D721Med (cell line): ENCODE measurements at regions not wholly inside any gene's neighbourhood (a gene's known extent, or its start where the extent isn't known, plus 50 kb on each side); places are given as distances from the start of the nearest gene placed in this dataset.

ENCODE experiments used
- DNase-seq: peaks from one replicate; pipeline ENCODE4 v3.0.0; 2011; ENCODE audit warnings: low spot score; ENCODE audit not compliant: insufficient read length
- FAIRE-seq: peaks from 2 replicates; lab custom pipeline; 2011; peaks lifted over from hg19 to GRCh38; lab: Jason Lieb, UNC
- TF ChIP-seq, protein P1 (sequence below): IDR thresholded peaks from 2 replicates; pipeline ENCODE4 v1.5.1; 2012; ENCODE audit warnings: mild to moderate bottlenecking, control low read depth; ENCODE audit not compliant: insufficient read depth; ENCODE audit errors: missing control alignments

DNA sequence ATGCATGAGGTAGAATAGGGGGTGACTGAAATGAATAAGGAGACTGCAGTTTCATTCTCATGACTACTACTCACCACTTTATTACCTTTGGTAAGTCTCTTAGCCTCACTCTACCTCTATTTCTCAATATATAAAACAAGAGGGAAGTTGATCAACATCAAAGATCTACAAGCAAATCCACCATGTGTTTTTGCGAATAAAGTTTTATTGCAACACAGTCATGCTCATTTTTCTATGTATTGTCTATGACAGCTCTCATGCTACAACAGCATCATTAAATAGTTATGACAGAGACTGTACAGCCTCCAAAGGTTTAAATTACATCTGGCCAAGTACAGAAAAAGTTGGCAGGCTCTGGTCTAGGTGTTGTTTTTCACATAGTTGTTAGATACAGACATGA, 72.6 kb upstream of the CPEB2 start:
- FAIRE-seq (no peak), DNase-seq (no peak)
- TF ChIP-seq, protein P1, sequence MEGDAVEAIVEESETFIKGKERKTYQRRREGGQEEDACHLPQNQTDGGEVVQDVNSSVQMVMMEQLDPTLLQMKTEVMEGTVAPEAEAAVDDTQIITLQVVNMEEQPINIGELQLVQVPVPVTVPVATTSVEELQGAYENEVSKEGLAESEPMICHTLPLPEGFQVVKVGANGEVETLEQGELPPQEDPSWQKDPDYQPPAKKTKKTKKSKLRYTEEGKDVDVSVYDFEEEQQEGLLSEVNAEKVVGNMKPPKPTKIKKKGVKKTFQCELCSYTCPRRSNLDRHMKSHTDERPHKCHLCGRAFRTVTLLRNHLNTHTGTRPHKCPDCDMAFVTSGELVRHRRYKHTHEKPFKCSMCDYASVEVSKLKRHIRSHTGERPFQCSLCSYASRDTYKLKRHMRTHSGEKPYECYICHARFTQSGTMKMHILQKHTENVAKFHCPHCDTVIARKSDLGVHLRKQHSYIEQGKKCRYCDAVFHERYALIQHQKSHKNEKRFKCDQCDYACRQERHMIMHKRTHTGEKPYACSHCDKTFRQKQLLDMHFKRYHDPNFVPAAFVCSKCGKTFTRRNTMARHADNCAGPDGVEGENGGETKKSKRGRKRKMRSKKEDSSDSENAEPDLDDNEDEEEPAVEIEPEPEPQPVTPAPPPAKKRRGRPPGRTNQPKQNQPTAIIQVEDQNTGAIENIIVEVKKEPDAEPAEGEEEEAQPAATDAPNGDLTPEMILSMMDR = no peak

DNA sequence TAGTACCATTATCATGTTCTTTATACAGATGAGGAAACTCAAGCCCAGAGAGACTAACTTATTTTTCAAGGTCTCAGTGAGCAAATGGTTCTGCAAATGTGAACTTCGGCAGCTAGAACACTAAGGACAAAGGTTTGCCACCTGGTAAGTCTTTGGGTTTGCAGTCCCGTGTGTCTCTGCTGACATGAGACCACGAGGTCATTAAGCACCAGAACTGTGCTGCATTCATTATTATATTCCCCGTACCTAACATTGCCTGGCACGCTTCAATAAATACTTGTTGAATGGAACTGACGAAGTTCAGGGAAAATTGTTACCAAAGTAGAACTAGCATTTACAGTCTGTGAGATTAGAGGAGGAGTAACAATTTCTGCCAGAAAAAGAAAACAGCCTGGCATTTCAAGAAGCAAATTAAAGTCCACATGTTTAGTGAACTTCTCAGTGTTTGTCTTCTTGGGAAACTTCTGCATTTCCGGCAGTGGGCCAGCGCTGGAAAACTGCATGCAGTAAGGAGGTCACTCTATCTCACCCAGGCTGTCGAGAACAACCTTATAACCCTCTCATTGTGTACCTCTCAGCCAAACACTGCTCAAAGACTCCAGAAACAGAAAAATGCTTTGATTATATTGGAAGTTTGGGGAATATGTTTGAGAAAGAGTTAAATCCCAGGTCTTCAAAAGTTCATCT, 67.4 kb upstream of the CPEB2 start:
- no peak for DNase-seq
- TF ChIP-seq, protein P1 = no peak
- no peak for FAIRE-seq

DNA sequence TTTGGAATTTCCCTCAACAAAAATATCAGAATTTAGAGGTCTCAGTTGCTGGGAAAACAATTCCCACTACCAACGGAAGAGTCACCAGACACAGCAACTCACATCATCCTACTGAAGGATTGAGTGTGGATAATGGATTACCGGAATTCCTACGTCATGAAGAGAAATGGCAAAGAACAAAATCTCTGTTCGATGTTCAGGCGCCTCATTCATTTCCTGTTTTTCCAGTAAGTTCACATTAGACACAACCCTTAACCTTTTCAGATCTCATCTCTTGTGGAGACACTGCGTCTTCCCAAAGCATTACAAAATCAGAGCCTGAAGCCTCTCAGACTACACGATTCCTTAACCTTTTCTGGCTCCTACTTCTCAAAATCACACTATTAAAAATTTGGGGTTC, 58.5 kb upstream of the CPEB2 start:
- no peak for DNase-seq
- no peak for FAIRE-seq
- TF ChIP-seq, protein P1 = no peak

DNA sequence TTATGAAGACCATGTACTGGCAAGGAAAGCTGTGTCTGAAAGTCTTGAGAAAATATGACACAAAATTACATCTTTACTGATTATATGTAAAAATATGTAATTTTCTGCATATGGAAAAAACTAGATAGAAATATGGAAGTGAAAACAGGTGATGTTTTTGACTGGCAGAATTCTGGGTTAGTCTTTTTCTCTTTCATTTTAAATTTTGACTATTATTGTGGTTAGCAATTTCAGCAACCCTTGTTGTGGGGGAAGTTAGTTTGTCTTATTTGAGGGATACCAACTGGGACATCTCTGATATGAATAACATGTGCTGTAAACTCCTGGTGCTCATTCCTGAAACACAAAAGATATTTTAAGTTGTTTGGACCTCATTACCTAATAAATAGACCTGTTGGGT, 49.9 kb upstream of the CPEB2 start:
- TF ChIP-seq, protein P1 = no peak
- FAIRE-seq = no peak

More for the DNA sequence above, 49.9 kb upstream of the CPEB2 start:
- no peak for DNase-seq
